ENCODE measurements at regions not wholly inside any gene's neighbourhood (a gene's known extent, or its start where the extent isn't known, plus 50 kb on each side); places are given as distances from the start of the nearest gene placed in this dataset.
A peak's percentile ranks its signal among the peaks of the same experiment; 100 is the strongest.

DNA sequence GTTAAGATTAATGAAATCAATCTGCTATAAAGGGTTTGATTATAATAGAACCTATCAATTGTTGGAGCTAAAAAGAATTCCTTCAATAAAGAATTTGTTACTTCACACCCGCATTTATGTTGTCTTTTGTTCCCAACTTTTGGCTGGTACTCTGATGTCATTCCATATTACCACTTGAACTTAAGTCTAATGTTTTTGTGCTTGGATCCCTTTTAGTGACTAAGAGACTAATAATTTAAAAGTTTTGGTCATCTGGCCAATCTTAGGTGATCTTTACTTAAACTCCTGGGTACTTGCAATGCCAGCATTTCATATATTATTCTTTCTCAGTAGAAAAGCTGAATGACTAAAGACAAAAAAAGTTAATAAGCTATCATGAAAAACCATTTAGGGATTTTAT is 113.0 kb downstream of the TMEM30B start:
- no peaks in the 10 kb centered on the region for H3K36me3 ChIP-seq
- H3K4me1 ChIP-seq (ENCODE audit: low read depth): no peaks in the 10 kb centered on the region
- no peak overlapping the region for H3K27ac ChIP-seq
- no peak overlapping the region for H3K4me3 ChIP-seq
- no peak for TF ChIP-seq CTCF (IDR thresholded peaks at IDR 0.05; ENCODE audit: low read depth, low read length)
- H3K9me3 ChIP-seq (ENCODE audit: low read depth): no peaks in the 10 kb centered on the region
- H3K27me3 ChIP-seq: no peaks in the 10 kb centered on the region
- no peak for DNase-seq (ENCODE audit: low read depth in 1 of 2, low spot score in 1 of 2)

DNA sequence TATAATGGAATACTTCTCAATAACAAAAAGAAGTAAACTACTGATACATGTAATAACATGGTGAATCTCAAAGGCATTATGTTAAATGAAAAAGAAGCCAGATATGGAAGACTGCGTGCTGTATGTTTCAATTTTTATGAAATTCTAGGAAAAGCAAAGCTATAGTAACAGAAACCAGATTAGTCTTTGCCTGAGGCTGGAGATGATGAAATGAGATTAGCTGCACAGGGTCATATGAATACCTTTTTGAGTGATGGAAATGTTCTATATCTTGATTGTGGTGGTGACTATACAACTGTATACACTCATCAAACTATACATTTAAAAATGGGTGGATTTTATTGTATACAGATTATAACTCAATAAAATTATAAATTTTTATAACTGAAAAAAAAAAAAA is 113.5 kb downstream of the TMEM30B start:
- Histone ChIP-seq H3K36me3 (no peaks in the 10 kb centered on the region), H3K4me3 (no peak overlapping the region), H3K27ac (no peak overlapping the region), H3K4me1 (ENCODE audit: low read depth) (no peaks in the 10 kb centered on the region), H3K9me3 (ENCODE audit: low read depth) (no peaks in the 10 kb centered on the region), H3K27me3 (no peaks in the 10 kb centered on the region)
- no peak for TF ChIP-seq CTCF (IDR thresholded peaks at IDR 0.05; ENCODE audit: low read depth, low read length)
- DNase-seq (ENCODE audit: low read depth in 1 of 2, low spot score in 1 of 2): no peak

DNA sequence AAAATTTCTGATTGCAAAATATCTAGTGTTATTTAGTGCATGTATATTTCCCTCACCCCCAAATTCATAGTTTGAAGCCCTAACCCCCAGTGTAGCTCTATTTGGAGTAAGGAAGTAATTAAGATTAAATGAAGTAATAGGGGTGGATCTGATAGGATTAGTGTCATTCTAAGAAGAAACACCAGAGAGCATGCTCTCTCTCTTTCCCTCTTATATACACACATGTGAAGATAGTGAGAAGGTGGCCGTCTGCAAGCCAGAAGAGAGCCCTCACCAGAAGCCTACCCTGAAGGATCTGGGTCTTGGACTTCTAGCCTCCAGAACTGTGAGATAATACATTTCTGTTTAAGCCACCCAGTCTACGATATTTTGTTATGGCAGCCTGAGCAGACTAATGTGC is 120.3 kb downstream of the TMEM30B start:
- H3K27me3 ChIP-seq: no peaks in the 10 kb centered on the region
- no peak for TF ChIP-seq CTCF (IDR thresholded peaks at IDR 0.05; ENCODE audit: low read depth, low read length)

DNA sequence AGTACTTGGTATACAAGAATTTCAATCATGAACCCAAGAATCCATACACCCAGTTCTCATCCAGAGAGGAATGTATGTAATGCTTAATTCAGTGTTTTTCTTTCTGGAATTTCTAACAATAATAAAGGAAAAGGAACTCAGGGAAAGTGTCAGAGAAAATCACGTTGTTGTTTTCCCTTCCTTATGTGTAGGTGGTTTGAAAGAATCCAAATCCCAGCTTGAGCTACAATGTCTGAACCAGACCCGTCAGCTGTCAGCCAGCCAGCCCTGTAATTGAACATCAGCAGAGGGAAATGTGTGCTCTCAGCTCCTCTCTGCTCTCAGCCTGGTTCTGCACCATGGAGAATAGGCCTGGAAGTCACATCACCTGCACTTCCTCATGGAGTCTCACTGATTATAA is 126.5 kb downstream of the TMEM30B start:
- Histone ChIP-seq H3K4me3 (no peak overlapping the region), H3K9me3 (ENCODE audit: low read depth) (no peaks in the 10 kb centered on the region), H3K27me3 (no peaks in the 10 kb centered on the region), H3K36me3 (no peaks in the 10 kb centered on the region), H3K4me1 (ENCODE audit: low read depth) (peaks cover 8% of the 10 kb centered on the region), H3K27ac (peak overlapping the region; percentile 19)
- DNase-seq (ENCODE audit: low read depth in 1 of 2, low spot score in 1 of 2): no peak
- TF ChIP-seq CTCF (IDR thresholded peaks at IDR 0.05; ENCODE audit: low read depth, low read length): no peak

More for the DNA sequence above, 120.3 kb downstream of the TMEM30B start:
- no peak for DNase-seq (ENCODE audit: low read depth in 1 of 2, low spot score in 1 of 2)
- Histone ChIP-seq H3K4me3 (no peak overlapping the region), H3K4me1 (ENCODE audit: low read depth) (no peaks in the 10 kb centered on the region), H3K36me3 (no peaks in the 10 kb centered on the region), H3K27ac (no peak overlapping the region), H3K9me3 (ENCODE audit: low read depth) (no peaks in the 10 kb centered on the region)

- Histone ChIP-seq H3K4me3 (no peak overlapping the region), H3K9me3 (ENCODE audit: low read depth) (no peaks in the 10 kb centered on the region), H3K27me3 (no peaks in the 10 kb centered on the region), H3K4me1 (ENCODE audit: low read depth) (peaks cover 8% of the 10 kb centered on the region), H3K27ac (peak overlapping the region; percentile 37), H3K36me3 (no peaks in the 10 kb centered on the region)
- DNase-seq (ENCODE audit: low read depth in 1 of 2, low spot score in 1 of 2): no peak
- no peak for TF ChIP-seq CTCF (IDR thresholded peaks at IDR 0.05; ENCODE audit: low read depth, low read length)
Measured at GRCh38 chr14:61153914-61154545, 127.1 kb downstream of the TMEM30B start.

Data from cardiac muscle cell (in vitro differentiated cells and primary cell).